Panc1 (cell line): ENCODE measurements at regions not wholly inside any gene's neighbourhood (a gene's known extent, or its start where the extent isn't known, plus 50 kb on each side); places are given as distances from the start of the nearest gene placed in this dataset.

Source experiments
- CTCF ChIP-seq: fragments of 450-650 bp; IDR thresholded peaks from 2 replicates; pipeline ENCODE4 v1.5.1; 2017; ENCODE audit warnings: mild to moderate bottlenecking
- REST ChIP-seq, 2 experiments: IDR thresholded peaks; 2 replicates each; pipeline ENCODE4 v1.6.1; 2011 to 2012; ENCODE audit warnings: low read depth in 2 of 2, control low read depth in 1 of 2, low read length in 1 of 2, mild to moderate bottlenecking in 1 of 2, moderate library complexity in 1 of 2; ENCODE audit not compliant: insufficient read depth in 1 of 2

GRCh38 chr4:54403700-54404453 lies 174.8 kb downstream of the PDGFRA start:
- TF ChIP-seq CTCF (no peak), REST (IDR thresholded peaks at IDR 0.05; ENCODE audit: insufficient read depth in 1 of 2, low read depth in 2 of 2, low read length in 1 of 2) (no peak)
